NCI-H774 (cell line): ENCODE measurements at regions not wholly inside any gene's neighbourhood (a gene's known extent, or its start where the extent isn't known, plus 50 kb on each side); places are given as distances from the start of the nearest gene placed in this dataset.

Experiments used
- DNase-seq: peaks from one replicate; lab custom pipeline; 2025; lab: John Stamatoyannopoulos, UW

GRCh38 chr4:129546531-129546930, 450.6 kb downstream of the C4orf33 start:
- no peak for DNase-seq

- DNase-seq: no peak
Measured at GRCh38 chr4:129550281-129550785, 454.4 kb downstream of the C4orf33 start.

GRCh38 chr4:129561280-129561679, 465.3 kb downstream of the C4orf33 start:
- no peak for DNase-seq

GRCh38 chr4:129561886-129562671, 466.1 kb downstream of the C4orf33 start:
- DNase-seq: no peak

GRCh38 chr4:129565214-129565613, 469.3 kb downstream of the C4orf33 start:
- no peak for DNase-seq

GRCh38 chr4:129570326-129570725, 474.4 kb downstream of the C4orf33 start:
- DNase-seq: no peak

GRCh38 chr4:129578336-129578735, 482.4 kb downstream of the C4orf33 start:
- no peak for DNase-seq

- no peak for DNase-seq
Measured at GRCh38 chr4:129581305-129581704, 485.4 kb downstream of the C4orf33 start.

GRCh38 chr4:129583868-129584267, 487.9 kb downstream of the C4orf33 start:
- DNase-seq: no peak

GRCh38 chr4:129598582-129598981, 502.6 kb downstream of the C4orf33 start:
- DNase-seq: no peak

- no peak for DNase-seq
Measured at GRCh38 chr4:129600898-129601297, 504.9 kb downstream of the C4orf33 start.

GRCh38 chr4:129602447-129602846, 506.5 kb downstream of the C4orf33 start:
- DNase-seq: no peak

GRCh38 chr4:129603241-129603931, 507.4 kb downstream of the C4orf33 start:
- DNase-seq: no peak

- no peak for DNase-seq
Measured at GRCh38 chr4:129604632-129605255, 508.8 kb downstream of the C4orf33 start.

- DNase-seq: no peak
Measured at GRCh38 chr4:129614611-129615010, 518.7 kb downstream of the C4orf33 start.

- no peak for DNase-seq
Measured at GRCh38 chr4:129622566-129622965, 526.6 kb downstream of the C4orf33 start.

GRCh38 chr4:129623233-129623875, 527.4 kb downstream of the C4orf33 start:
- no peak for DNase-seq

GRCh38 chr4:129641179-129641578, 545.2 kb downstream of the C4orf33 start:
- DNase-seq: no peak

GRCh38 chr4:129645461-129645860, 549.5 kb downstream of the C4orf33 start:
- no peak for DNase-seq

- DNase-seq: no peak
Measured at GRCh38 chr4:129668092-129668491, 572.1 kb downstream of the C4orf33 start.

- DNase-seq: no peak
Measured at GRCh38 chr4:129672941-129673340, 577.0 kb downstream of the C4orf33 start.

- no peak for DNase-seq
Measured at GRCh38 chr4:129675036-129675435, 579.1 kb downstream of the C4orf33 start.
